ENCODE measurements at regions not wholly inside any gene's neighbourhood (a gene's known extent, or its start where the extent isn't known, plus 50 kb on each side); places are given as distances from the start of the nearest gene placed in this dataset.
"Not testable (repeated sequence)": the region's sequence is repeated elsewhere in the genome, so short reads cannot be mapped to it uniquely, and the experiment has no call there.

DNA sequence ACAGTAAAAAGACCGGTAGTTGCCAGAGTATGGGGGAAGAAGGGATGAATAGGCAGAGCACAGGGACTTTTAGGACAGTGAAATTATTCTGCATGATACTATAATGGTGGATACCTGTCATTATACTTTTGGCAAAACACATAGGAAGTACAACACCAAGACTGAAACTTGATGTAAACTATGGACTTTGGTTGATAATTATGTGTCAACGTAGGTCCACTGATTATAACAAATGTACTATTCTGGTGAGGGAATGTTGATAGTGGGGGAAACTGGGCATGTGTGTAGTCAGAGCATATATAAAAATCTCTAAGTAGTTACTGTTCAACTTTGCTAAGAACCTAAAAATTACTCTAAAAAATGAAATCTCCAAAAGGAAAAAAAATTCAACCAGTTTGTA lies 629.7 kb downstream of the CCDC85A start:
- no peak for DNase-seq

GRCh38 chr2:56816666-56817065 lies 632.9 kb downstream of the CCDC85A start:
- no peak for DNase-seq

DNA sequence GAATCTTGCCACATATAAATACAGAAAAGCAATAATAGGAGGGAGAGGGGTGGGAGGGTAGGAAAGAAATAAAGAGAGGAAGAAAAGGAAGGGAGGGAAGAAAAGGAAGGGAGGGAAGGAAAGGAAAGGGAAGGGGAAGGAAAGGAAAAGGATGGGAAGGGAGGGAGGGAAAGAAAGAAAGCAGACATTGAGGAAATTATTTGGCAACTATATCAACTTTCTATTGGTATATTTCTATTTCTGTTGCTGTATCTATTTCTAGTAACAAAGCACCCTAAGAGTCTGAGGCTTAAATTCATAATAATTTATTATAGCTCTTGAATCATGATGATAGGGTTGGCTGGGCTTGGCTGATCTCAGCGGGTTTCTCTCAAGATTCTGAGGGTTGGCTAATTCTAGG lies 648.0 kb downstream of the CCDC85A start:
- DNase-seq = no peak

DNA sequence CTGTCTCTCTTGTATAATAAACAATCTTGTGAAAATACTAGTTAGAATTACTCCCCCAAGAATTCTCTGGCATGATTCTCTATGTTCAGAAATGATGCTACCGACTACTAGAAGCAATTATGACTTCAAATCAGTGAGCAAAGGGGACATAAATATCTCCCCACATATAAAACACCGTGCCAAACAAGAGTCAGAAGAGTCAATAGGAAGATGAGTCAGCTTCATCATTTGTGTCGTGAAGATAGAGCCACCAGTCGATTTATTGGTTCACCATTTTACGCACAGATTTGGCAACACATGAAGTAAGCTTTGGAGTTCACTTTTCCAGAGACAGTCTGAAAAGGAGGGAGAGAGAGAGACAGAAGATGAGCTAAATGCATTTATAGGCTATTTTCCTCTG lies 650.9 kb downstream of the CCDC85A start:
- DNase-seq = no peak

DNA sequence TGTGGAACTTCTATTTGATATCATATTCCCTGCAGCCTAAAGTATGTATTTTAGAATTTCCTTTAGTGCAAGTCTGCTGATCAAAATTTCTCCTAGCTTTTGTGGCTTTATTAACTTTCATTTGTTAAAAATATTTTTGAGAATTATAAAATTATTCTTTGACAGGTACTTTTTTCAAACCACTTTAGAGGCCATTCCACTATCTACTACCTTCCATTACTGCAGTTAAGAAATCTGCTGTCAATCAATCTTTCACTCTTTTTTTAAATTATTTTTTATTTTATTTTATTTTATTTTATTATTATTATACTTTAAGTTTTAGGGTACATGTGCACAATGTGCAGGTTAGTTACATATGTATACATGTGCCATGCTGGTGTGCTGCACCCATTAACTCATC lies 656.2 kb downstream of the CCDC85A start:
- not testable (repeated sequence) for DNase-seq

DNA sequence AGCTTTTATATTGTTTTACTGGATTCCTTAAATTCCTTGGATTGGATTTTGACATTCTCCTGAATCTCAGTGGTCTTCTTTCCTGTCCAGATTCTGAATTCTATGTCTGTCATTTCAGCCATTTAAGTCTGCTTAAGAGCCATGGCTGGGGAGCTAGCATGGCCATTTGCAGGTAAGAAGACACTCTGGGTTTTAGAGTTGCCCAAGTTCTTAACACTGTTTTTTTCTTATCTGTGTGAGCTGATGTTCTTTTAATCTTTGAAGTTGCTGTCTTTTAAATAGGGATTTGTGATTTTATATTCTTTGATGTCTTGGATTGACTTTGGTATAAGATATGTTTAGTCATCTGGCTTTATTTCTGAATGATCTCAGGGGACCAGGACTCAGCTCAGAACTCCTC lies 677.2 kb downstream of the CCDC85A start:
- no peak for DNase-seq

GRCh38 chr2:56871644-56872043 lies 687.9 kb downstream of the CCDC85A start:
- DNase-seq = no peak

- DNase-seq = no peak
These were observed 690.9 kb downstream of the CCDC85A start for GRCh38 chr2:56874717-56875116.

GRCh38 chr2:56889738-56890137 lies 705.9 kb downstream of the CCDC85A start:
- DNase-seq = no peak

DNA sequence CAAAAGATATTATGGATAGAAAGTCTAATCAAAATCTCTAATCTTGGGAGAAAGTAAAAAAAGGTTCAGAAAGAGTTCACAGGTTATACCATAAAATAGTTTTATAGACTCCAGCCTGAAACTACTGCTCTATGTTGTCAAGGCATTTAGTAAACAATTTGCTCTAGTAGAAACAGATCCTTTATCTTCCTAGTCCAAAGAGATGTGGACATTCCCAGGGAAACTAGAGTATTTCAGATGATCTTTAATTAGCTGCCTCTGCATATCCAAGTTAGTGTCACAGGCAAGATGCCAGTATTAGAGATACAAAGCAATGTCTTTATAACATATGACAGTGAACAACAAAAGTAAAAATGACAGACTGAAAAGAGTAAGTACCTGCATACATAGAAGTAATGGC lies 708.6 kb downstream of the CCDC85A start:
- no peak for DNase-seq

- no peak for DNase-seq
These were observed 715.2 kb downstream of the CCDC85A start for GRCh38 chr2:56898986-56899385.

DNA sequence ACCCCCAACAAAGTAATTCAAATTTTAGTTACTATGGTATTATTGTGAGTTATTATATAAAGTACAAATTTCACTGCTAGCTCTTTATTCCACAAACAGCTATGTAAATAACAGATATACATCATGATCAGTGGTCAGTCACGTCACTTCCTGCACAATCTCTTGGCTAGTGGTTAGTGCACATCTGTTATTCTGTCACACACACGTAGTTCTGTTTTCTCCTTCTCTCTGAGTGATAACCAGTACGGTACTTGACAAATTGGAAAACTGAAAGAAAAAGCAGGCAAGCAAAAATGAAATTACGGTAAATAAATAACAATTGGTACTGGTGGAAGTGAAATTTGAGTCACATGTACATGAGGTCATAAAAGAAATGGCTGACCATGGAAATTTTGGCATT lies 728.7 kb downstream of the CCDC85A start:
- no peak for DNase-seq

DNA sequence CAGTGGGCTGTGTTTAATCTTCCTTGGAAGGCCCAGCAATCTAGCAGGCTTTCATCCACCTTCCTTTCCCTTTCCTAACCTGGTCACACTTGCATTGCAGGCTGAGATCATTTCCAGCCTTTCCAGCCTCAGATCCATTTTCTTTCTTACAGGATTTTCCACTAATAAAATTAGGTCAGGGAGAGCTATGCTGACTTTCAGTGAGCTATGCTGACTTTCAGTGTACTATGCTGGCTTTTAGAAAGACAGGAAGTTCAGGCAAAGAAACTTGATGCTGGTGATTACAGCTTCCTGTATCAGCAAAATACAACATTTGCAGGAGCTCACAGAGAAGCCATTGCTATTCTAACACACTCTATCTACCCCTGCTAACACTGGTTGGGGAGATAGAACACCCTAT lies 735.0 kb downstream of the CCDC85A start:
- no peak for DNase-seq

DNA sequence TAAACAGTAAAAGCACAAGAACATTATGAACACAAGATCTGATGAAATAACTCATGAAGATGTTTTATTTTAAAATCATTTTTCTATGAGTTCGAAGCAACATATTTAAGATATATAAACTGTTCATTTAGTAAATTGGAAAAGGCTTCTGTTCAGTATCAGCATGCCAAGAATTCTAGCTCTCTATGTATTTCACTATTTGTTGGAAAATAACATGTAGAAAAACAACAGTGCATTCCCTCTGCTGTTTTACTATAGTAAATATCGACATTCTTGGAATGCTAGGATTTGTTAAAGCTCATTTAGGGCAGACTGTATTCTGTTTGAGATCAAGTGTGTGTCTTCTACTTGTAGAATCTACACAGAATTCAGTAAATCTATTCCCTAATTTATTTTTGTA lies 750.2 kb downstream of the CCDC85A start:
- DNase-seq = no peak

DNA sequence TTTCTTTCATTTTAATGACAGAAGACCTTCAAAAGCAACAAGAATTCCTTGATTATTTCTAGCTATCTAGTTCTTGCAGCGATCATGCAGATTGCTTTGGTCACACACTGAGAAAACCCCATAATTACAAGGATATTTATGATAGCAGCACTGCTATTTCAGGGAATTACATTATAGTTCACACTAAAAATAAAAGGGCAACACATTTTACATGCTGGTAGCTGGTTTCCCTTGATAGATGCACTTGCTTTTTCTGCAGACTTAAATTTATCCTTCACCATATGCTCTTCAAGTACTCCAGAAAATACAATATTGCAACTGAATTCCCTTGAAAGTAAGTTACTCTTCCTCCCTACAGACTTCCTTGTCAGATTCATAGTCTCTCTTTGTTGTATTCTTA lies 751.1 kb downstream of the CCDC85A start:
- no peak for DNase-seq

DNA sequence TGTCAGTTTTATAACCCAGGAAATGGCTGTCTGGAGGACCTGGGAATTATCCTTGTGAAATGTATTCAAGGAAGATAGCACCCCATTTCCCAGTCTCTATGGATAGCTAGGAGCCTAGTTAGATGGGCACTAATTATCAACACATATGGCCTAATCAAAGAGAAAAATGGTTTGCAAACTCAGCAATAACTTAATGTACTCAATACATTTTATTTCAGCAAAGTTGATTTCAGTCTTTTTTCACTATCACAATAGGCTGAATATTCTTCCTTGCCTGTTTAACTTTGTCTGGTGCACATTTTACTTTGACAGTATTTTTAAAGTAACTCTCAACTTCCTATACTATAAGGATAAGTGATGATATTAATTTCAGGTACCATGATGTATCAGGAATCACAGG lies 756.3 kb downstream of the CCDC85A start:
- DNase-seq = no peak

DNA sequence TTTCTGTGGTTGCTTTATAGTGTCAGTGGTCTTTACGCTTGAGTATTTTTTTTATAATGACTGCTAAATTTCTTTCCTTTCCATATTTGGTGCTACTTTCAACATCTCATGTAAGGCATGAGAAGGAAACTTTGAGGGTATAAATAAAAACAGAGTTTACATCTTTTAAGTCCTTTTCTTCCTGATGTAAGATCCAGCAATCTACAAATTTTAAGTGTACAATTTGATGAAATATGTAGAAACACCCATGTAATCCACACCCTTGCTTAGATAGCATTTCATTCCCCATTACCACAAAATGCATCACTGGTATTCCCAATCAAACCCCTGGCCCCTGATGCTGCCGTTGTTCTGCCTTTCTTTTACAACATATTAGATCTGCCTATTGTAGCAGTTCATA lies 769.1 kb downstream of the CCDC85A start:
- DNase-seq = no peak

GRCh38 chr2:56960581-56960980 lies 776.8 kb downstream of the CCDC85A start:
- DNase-seq = no peak

DNA sequence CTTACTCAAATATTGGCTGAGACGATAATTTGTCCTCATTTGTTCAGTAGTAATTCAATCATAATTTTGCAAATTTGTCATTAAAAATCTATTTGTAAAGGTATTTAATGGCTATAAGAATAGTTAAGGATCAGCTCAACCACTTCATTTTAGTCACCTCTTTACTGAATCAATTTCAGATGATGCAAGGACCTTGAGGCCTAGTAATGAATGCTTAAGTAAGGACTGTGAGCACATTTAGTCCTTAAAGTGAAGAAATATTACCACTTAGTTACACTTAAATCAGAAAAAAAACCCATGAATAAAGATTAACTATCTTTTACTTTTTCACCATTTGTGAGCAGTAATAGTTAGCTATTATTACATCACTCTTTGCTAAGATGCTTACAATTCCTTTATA lies 778.9 kb downstream of the CCDC85A start:
- DNase-seq = no peak

GRCh38 chr2:56969513-56969912 lies 785.7 kb downstream of the CCDC85A start:
- DNase-seq = no peak

DNA sequence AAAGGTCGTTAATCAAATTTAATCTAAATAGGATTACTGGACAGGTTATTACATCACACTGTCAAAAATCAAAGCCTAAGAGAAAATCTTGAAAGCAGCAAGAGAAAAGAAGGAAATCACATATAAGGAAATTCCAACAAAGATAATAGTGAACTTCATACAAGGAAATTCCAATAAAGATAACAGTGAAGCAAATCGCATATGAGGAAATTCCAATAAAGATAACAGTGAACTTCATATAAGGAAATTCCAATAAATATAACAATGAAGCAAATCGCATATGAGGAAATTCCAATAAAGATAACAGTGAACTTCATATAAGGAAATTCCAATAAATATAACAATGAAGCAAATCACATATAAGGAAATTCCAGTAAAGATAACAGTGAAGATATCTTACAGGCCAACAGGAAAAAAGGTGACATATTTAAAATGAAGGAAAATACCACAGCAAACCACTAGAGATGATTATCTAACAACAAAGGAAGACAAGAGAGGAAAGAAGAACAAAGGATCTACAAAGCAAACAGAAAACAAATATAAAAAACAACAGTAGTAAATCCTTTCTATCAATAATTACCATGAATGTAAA lies 787.7 kb downstream of the CCDC85A start:
- DNase-seq = no peak

- no peak for DNase-seq
These were observed 797.8 kb downstream of the CCDC85A start for GRCh38 chr2:56981554-56981953.

GRCh38 chr2:56985609-56986008 lies 801.8 kb downstream of the CCDC85A start:
- DNase-seq = no peak

DNA sequence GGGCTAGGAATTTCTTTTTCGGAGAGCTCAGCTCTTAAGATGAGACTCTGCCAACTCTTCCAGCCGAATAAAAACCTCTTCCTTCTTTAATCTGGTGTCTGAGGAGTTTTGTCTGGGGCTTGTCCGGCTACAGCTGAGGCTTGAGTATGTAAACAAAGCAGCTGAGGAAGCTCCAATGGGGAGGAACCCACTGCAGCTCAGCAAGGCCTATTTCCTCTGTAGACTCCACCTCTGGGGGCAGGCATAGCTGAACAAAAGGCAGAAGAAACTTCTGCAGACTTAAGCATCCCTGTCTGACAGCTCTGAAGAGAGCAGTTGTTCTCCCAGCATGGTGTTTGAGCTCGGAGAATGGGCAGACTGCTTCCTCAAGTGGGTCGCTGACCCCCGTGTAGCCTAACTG lies 838.7 kb downstream of the CCDC85A start:
- no peak for DNase-seq

DNA sequence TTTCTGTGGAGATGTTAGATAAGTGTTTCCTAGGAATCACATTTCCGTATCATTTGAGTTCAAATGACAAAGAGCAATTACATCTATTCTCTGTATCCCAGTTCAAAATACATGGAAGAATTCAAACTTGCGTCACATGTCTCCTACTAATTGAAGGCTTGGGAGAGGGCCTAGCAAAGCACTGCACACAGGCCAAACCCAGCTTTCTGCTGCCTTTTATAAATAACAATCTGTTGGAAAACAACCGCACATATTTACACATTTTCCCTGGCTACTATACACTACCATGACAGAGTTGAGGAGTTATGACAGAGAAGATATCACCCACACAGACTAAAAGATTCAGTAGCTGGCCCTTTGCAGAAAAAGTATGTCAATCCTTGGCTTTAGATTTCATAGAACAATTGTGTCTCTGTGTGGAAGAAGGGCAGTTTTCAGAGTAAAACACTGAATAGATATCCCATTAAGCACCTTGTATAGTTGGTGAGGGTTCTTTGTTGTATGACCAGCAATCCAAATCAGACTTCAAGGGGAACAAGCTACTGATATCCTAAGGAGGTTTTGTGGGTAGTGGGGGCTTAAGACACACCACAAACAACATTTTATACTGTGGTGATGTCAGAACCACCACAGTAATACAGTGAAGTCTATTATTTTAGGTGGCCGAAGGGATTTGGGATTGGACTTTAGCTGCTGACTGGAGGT lies 861.3 kb downstream of the CCDC85A start:
- no peak for DNase-seq
